ENCODE measurements at regions not wholly inside any gene's neighbourhood (a gene's known extent, or its start where the extent isn't known, plus 50 kb on each side); places are given as distances from the start of the nearest gene placed in this dataset.
"Not testable (repeated sequence)": the region's sequence is repeated elsewhere in the genome, so short reads cannot be mapped to it uniquely, and the experiment has no call there.

GRCh38 chr3:135582800-135583199 lies 382.7 kb upstream of the PPP2R3A start:
- H3K27ac ChIP-seq, result no peak overlapping the region
- 56 to 60% methylated on average over 3 of the region's 3 CpGs for WGBS, 2 donors
- TF ChIP-seq CTCF (IDR thresholded peaks at IDR 0.05), result no peak
- TF ChIP-seq POLR2A (IDR thresholded peaks at IDR 0.05), result no peak
- no peak for TF ChIP-seq POLR2AphosphoS5 (IDR thresholded peaks at IDR 0.05)
- no peak for TF ChIP-seq EP300 (IDR thresholded peaks at IDR 0.05)
- H3K4me1 ChIP-seq, result no peaks in the 10 kb centered on the region
- DNase-seq, result no peak
- no peak overlapping the region for H3K4me3 ChIP-seq
- no peaks in the 10 kb centered on the region for H3K9me3 ChIP-seq
- no peak for ATAC-seq (ENCODE audit: low FRiP score in 2 of 2)
- H3K36me3 ChIP-seq, result no peaks in the 10 kb centered on the region
- H3K27me3 ChIP-seq, result no peaks in the 10 kb centered on the region

- Histone ChIP-seq H3K4me1 (no peaks in the 10 kb centered on the region), H3K27me3 (no peaks in the 10 kb centered on the region), H3K36me3 (no peaks in the 10 kb centered on the region), H3K27ac (no peak overlapping the region), H3K9me3 (no peaks in the 10 kb centered on the region), H3K4me3 (no peak overlapping the region)
- ATAC-seq (ENCODE audit: low FRiP score in 2 of 2) (no peak), DNase-seq (no peak)
- 65 to 67% methylated on average over 2 of the region's 2 CpGs for WGBS, 2 donors
- TF ChIP-seq POLR2A (IDR thresholded peaks at IDR 0.05) (no peak), CTCF (IDR thresholded peaks at IDR 0.05) (no peak), POLR2AphosphoS5 (IDR thresholded peaks at IDR 0.05) (no peak), EP300 (IDR thresholded peaks at IDR 0.05) (no peak)
Measured at GRCh38 chr3:135596563-135596962, 369.0 kb upstream of the PPP2R3A start.

- no peak overlapping the region for H3K27ac ChIP-seq
- no peaks in the 10 kb centered on the region for H3K36me3 ChIP-seq
- ATAC-seq (ENCODE audit: low FRiP score in 2 of 2) (no peak), DNase-seq (no peak)
- H3K9me3 ChIP-seq, result no peaks in the 10 kb centered on the region
- no peaks in the 10 kb centered on the region for H3K27me3 ChIP-seq
- WGBS, 2 donors, result 69 to 73% methylated on average over 2 of the region's 2 CpGs
- no peaks in the 10 kb centered on the region for H3K4me1 ChIP-seq
- H3K4me3 ChIP-seq, result no peak overlapping the region
- no peak for TF ChIP-seq EP300 (IDR thresholded peaks at IDR 0.05)
- no peak for TF ChIP-seq CTCF (IDR thresholded peaks at IDR 0.05)
- no peak for TF ChIP-seq POLR2AphosphoS5 (IDR thresholded peaks at IDR 0.05)
- TF ChIP-seq POLR2A (IDR thresholded peaks at IDR 0.05), result no peak
Measured at GRCh38 chr3:135597855-135598254, 367.7 kb upstream of the PPP2R3A start.

- Histone ChIP-seq H3K4me1 (no peaks in the 10 kb centered on the region), H3K4me3 (no peak overlapping the region), H3K27ac (no peak overlapping the region), H3K27me3 (no peaks in the 10 kb centered on the region), H3K9me3 (no peaks in the 10 kb centered on the region), H3K36me3 (no peaks in the 10 kb centered on the region)
- ATAC-seq (ENCODE audit: low FRiP score in 2 of 2) (no peak), DNase-seq (no peak)
- 72 to 78% methylated on average over 2 of the region's 2 CpGs for WGBS, 2 donors
- TF ChIP-seq EP300 (IDR thresholded peaks at IDR 0.05) (no peak), POLR2AphosphoS5 (IDR thresholded peaks at IDR 0.05) (no peak), POLR2A (IDR thresholded peaks at IDR 0.05) (no peak), CTCF (IDR thresholded peaks at IDR 0.05) (no peak)
Measured at GRCh38 chr3:135598597-135598996, 366.9 kb upstream of the PPP2R3A start.

- peak in 1 of 2 donors; percentile 29 for DNase-seq
- H3K9me3 ChIP-seq; H3K27me3 ChIP-seq; ATAC-seq (ENCODE audit: low FRiP score in 2 of 2); H3K4me1 ChIP-seq; H3K36me3 ChIP-seq; H3K27ac ChIP-seq; H3K4me3 ChIP-seq: not testable (repeated sequence)
- WGBS, 2 donors, result 85 to 86% methylated on average over 10 of the region's 10 CpGs
Measured at GRCh38 chr3:135604512-135604911, 361.0 kb upstream of the PPP2R3A start.
